ENCODE measurements at regions not wholly inside any gene's neighbourhood (a gene's known extent, or its start where the extent isn't known, plus 50 kb on each side); places are given as distances from the start of the nearest gene placed in this dataset.

DNA sequence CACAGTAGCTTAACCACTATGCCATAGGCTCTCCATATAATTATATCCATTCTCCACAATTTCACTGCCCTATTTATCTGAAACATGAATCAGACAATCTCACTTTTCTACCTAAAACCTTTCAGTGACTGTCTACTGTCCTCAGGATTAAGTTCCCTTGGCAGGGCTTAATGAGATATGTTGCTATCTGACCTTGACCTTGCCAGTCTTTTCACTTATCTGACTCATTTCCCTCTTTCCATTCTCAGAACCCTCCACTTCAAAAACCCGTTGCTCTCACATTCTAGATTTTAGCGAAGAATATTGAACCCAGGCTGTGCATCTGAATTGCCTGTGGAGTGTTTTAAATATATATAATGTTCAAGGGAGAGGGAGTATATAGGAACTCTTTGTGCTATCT, 452.1 kb upstream of the MPDZ start:
- 0% methylated on average over 2 of the region's 2 CpGs for WGBS (ENCODE audit: low lambda C conversion rate)
- ChIA-PET CTCF (ENCODE audit: low intra/inter-chr PET ratio, low total read pairs) (no interaction called here), POLR2A (no interaction called here)
- no peak overlapping the region for H3K9ac ChIP-seq (ENCODE audit: insufficient read depth, low read depth, low read length)
- TF ChIP-seq NCOA2 (CRISPR knock-in tag; IDR thresholded peaks at IDR 0.05) (no peak), AHR (CRISPR knock-in tag; IDR thresholded peaks at IDR 0.05) (no peak), ZNF746 (CRISPR knock-in tag; IDR thresholded peaks at IDR 0.05) (no peak), RFX5 (IDR thresholded peaks at IDR 0.05; ENCODE audit: low read depth, low read length) (no peak), NPAS2 (CRISPR knock-in tag; IDR thresholded peaks at IDR 0.05; ENCODE audit: borderline replicate concordance) (no peak), MEIS2 (CRISPR knock-in tag; IDR thresholded peaks at IDR 0.05) (no peak), SP140L (CRISPR knock-in tag; IDR thresholded peaks at IDR 0.05; ENCODE audit: borderline replicate concordance) (no peak), TBP (CRISPR knock-in tag; IDR thresholded peaks at IDR 0.05) (no peak), FOXP1 (IDR thresholded peaks at IDR 0.05) (no peak), FOXP1 (CRISPR knock-in tag; IDR thresholded peaks at IDR 0.05) (no peak)
- FAIRE-seq (no peak), ATAC-seq (no peak), DNase-seq (ENCODE audit: low spot score) (no peak)
- no peak overlapping the region for H2AFZ ChIP-seq (ENCODE audit: low read length)
- no peaks in the 10 kb centered on the region for H3K27me3 ChIP-seq (ENCODE audit: control insufficient read depth in 1 of 2, insufficient read depth in 2 of 2, low read length in 2 of 2)
- H4K20me1 ChIP-seq (ENCODE audit: insufficient read depth, low read length), result no peaks in the 10 kb centered on the region
- no peaks in the 10 kb centered on the region for H3K36me3 ChIP-seq (replicated peaks in 1 of 2; ENCODE audit: control insufficient read depth in 1 of 2, insufficient read depth in 2 of 2, low read length in 2 of 2)
- in situ Hi-C loops (cut with HindIII; ENCODE audit: extremely low pct_ligation_motif_present, low pct_unique_long_range_greater_than_20kb), result no loop called here
- H3K4me1 ChIP-seq (ENCODE audit: insufficient read depth, low read length), result no peaks in the 10 kb centered on the region
- no peak overlapping the region for H3K4me3 ChIP-seq (replicated peaks in 1 of 3; ENCODE audit: insufficient read depth in 1 of 3, low read depth in 2 of 3, low read length in 3 of 3)
- H3K4me2 ChIP-seq (ENCODE audit: low read depth, low read length), result no peak overlapping the region
- intact Hi-C loops (cut with micrococcal nuclease; ENCODE audit: unreplicated experiment), result no loop called here
- no peaks in the 10 kb centered on the region for H3K79me2 ChIP-seq (ENCODE audit: insufficient read depth, low read length)
- no peak overlapping the region for H3K27ac ChIP-seq (ENCODE audit: extremely low read length, insufficient read depth, low read length)
- BruUV-seq (replicated peaks), result no TSS peak
- no peaks in the 10 kb centered on the region for H3K9me3 ChIP-seq (ENCODE audit: low read length)

DNA sequence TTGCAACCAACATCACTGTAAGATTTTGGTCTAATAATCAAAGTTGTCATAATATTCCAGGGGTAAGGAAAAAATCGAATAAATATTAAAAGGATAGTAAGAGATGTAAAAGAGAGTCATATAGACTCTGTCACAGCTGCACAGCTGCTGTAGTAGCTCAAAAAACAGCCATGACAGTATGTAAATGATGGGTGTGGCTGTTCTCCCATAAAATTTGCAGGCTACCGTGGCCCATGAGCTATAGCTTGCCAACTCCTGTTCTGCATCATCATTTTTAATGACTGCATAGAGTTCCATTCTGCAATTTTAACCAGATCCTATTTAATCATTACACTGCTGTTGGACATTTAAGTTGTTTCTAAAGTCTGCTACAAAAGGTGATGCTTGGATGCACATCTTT, 450.5 kb upstream of the MPDZ start:
- Histone ChIP-seq H3K27ac (ENCODE audit: extremely low read length, insufficient read depth, low read length) (no peak overlapping the region), H2AFZ (ENCODE audit: low read length) (no peak overlapping the region), H3K27me3 (ENCODE audit: control insufficient read depth in 1 of 2, insufficient read depth in 2 of 2, low read length in 2 of 2) (no peaks in the 10 kb centered on the region), H3K4me1 (ENCODE audit: insufficient read depth, low read length) (no peaks in the 10 kb centered on the region), H3K9me3 (ENCODE audit: low read length) (no peaks in the 10 kb centered on the region), H3K4me3 (replicated peaks in 1 of 3; ENCODE audit: insufficient read depth in 1 of 3, low read depth in 2 of 3, low read length in 3 of 3) (no peak overlapping the region), H3K9ac (ENCODE audit: insufficient read depth, low read depth, low read length) (no peak overlapping the region), H3K36me3 (replicated peaks in 1 of 2; ENCODE audit: control insufficient read depth in 1 of 2, insufficient read depth in 2 of 2, low read length in 2 of 2) (no peaks in the 10 kb centered on the region), H4K20me1 (ENCODE audit: insufficient read depth, low read length) (no peaks in the 10 kb centered on the region), H3K79me2 (ENCODE audit: insufficient read depth, low read length) (no peaks in the 10 kb centered on the region), H3K4me2 (ENCODE audit: low read depth, low read length) (no peak overlapping the region)
- BruUV-seq (replicated peaks), result no TSS peak
- POLR2A ChIA-PET, result no interaction called here
- intact Hi-C loops (cut with micrococcal nuclease; ENCODE audit: unreplicated experiment) (no loop called here), in situ Hi-C loops (cut with HindIII; ENCODE audit: extremely low pct_ligation_motif_present, low pct_unique_long_range_greater_than_20kb) (no loop called here)
- FAIRE-seq (no peak), ATAC-seq (no peak), DNase-seq (ENCODE audit: low spot score) (no peak)
- CTCF ChIA-PET (ENCODE audit: low intra/inter-chr PET ratio, low total read pairs), result no interaction called here
- WGBS (ENCODE audit: low lambda C conversion rate), result 0% methylated on average over 2 of the region's 2 CpGs
- TF ChIP-seq RFX1 (IDR thresholded peaks at IDR 0.05), result no peak
- TF ChIP-seq NAIF1 (CRISPR knock-in tag; IDR thresholded peaks at IDR 0.05; ENCODE audit: borderline replicate concordance), result no peak
- TF ChIP-seq NFYB (CRISPR knock-in tag; IDR thresholded peaks at IDR 0.05), result no peak
- no peak for TF ChIP-seq SIN3B (IDR thresholded peaks at IDR 0.05; ENCODE audit: low read length)
- no peak for TF ChIP-seq ZSCAN31 (CRISPR knock-in tag; IDR thresholded peaks at IDR 0.05; ENCODE audit: low read depth)
- no peak for TF ChIP-seq ZNF280D (CRISPR knock-in tag; IDR thresholded peaks at IDR 0.05)
- TF ChIP-seq ZNF251 (CRISPR knock-in tag; IDR thresholded peaks at IDR 0.05), result no peak
- TF ChIP-seq, protein P1, sequence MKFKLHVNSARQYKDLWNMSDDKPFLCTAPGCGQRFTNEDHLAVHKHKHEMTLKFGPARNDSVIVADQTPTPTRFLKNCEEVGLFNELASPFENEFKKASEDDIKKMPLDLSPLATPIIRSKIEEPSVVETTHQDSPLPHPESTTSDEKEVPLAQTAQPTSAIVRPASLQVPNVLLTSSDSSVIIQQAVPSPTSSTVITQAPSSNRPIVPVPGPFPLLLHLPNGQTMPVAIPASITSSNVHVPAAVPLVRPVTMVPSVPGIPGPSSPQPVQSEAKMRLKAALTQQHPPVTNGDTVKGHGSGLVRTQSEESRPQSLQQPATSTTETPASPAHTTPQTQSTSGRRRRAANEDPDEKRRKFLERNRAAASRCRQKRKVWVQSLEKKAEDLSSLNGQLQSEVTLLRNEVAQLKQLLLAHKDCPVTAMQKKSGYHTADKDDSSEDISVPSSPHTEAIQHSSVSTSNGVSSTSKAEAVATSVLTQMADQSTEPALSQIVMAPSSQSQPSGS (CRISPR knock-in tag; IDR thresholded peaks at IDR 0.05), result no peak
- no peak for TF ChIP-seq ZNF7 (CRISPR knock-in tag; IDR thresholded peaks at IDR 0.05)
- TF ChIP-seq ZFP90 (CRISPR knock-in tag; IDR thresholded peaks at IDR 0.05; ENCODE audit: borderline replicate concordance), result no peak
